ENCODE measurements at regions not wholly inside any gene's neighbourhood (a gene's known extent, or its start where the extent isn't known, plus 50 kb on each side); places are given as distances from the start of the nearest gene placed in this dataset.

- no peak for TF ChIP-seq CTCF (IDR thresholded peaks at IDR 0.05)
- DNase-seq, result no peak
- Histone ChIP-seq H4K20me1 (ENCODE audit: insufficient read depth, low read length) (no peaks in the 10 kb centered on the region), H3K79me2 (ENCODE audit: insufficient read depth, low read length) (no peaks in the 10 kb centered on the region), H3K4me1 (ENCODE audit: control insufficient read depth in 1 of 2, insufficient read depth in 2 of 2, low read length in 2 of 2) (no peaks in the 10 kb centered on the region), H3K4me2 (replicated peaks; ENCODE audit: extremely low read depth, low read length, poor library complexity, severe bottlenecking) (no peak overlapping the region), H3K27ac (ENCODE audit: low read depth in 1 of 2, low read length in 2 of 2) (no peak overlapping the region), H3K9ac (ENCODE audit: insufficient read depth, low read length, poor library complexity, severe bottlenecking) (no peak overlapping the region), H2AFZ (ENCODE audit: insufficient read depth, low read depth, low read length, poor library complexity, severe bottlenecking) (no peak overlapping the region), H3K27me3 (ENCODE audit: control insufficient read depth in 2 of 2, insufficient read depth in 2 of 2, low read length in 2 of 2) (no peaks in the 10 kb centered on the region), H3K9me3 (replicated peaks in 1 of 2; ENCODE audit: control insufficient read depth in 1 of 2, insufficient read depth in 1 of 2, low read length in 2 of 2) (peaks cover 13% of the 10 kb centered on the region in 2 donors), H3K4me3 (replicated peaks in 1 of 3; ENCODE audit: low read depth in 2 of 3, low read length in 3 of 3) (no peak overlapping the region), H3K36me3 (replicated peaks in 1 of 2; ENCODE audit: control insufficient read depth in 1 of 2, insufficient read depth in 2 of 2, low read length in 2 of 2) (no peaks in the 10 kb centered on the region)
- H3K4me1 Mint-ChIP-seq, result no peaks in the 10 kb centered on the region
- H3K4me3 Mint-ChIP-seq, result no peak overlapping the region
- intact Hi-C loops (cut with micrococcal nuclease), result no loop called here
- H3K36me3 Mint-ChIP-seq, result no peaks in the 10 kb centered on the region
- H3K27ac Mint-ChIP-seq, result no peak overlapping the region
- H3K27me3 Mint-ChIP-seq (ENCODE audit: low read depth in 3 of 3), result peaks cover 0 to 2% (median 0%) of the 10 kb centered on the region in 3 donors
- peaks cover 4 to 15% (median 13%) of the 10 kb centered on the region in 7 donors for H3K9me3 Mint-ChIP-seq
These were observed 342.7 kb downstream of the TBC1D4 start for GRCh38 chr13:75139291-75139690.

- Histone ChIP-seq H3K27me3 (ENCODE audit: control insufficient read depth in 2 of 2, insufficient read depth in 2 of 2, low read length in 2 of 2) (no peaks in the 10 kb centered on the region), H4K20me1 (ENCODE audit: insufficient read depth, low read length) (no peaks in the 10 kb centered on the region), H3K4me1 (ENCODE audit: control insufficient read depth in 1 of 2, insufficient read depth in 2 of 2, low read length in 2 of 2) (no peaks in the 10 kb centered on the region), H3K9me3 (replicated peaks in 1 of 2; ENCODE audit: control insufficient read depth in 1 of 2, insufficient read depth in 1 of 2, low read length in 2 of 2) (peaks cover 13% of the 10 kb centered on the region in 2 donors), H3K27ac (ENCODE audit: low read depth in 1 of 2, low read length in 2 of 2) (no peak overlapping the region), H3K4me3 (replicated peaks in 1 of 3; ENCODE audit: low read depth in 2 of 3, low read length in 3 of 3) (no peak overlapping the region), H3K4me2 (replicated peaks; ENCODE audit: extremely low read depth, low read length, poor library complexity, severe bottlenecking) (no peak overlapping the region), H3K9ac (ENCODE audit: insufficient read depth, low read length, poor library complexity, severe bottlenecking) (no peak overlapping the region), H2AFZ (ENCODE audit: insufficient read depth, low read depth, low read length, poor library complexity, severe bottlenecking) (no peak overlapping the region), H3K79me2 (ENCODE audit: insufficient read depth, low read length) (no peaks in the 10 kb centered on the region), H3K36me3 (replicated peaks in 1 of 2; ENCODE audit: control insufficient read depth in 1 of 2, insufficient read depth in 2 of 2, low read length in 2 of 2) (no peaks in the 10 kb centered on the region)
- H3K27me3 Mint-ChIP-seq (ENCODE audit: low read depth in 3 of 3), result no peaks in the 10 kb centered on the region
- H3K36me3 Mint-ChIP-seq, result no peaks in the 10 kb centered on the region
- TF ChIP-seq CTCF (IDR thresholded peaks at IDR 0.05), result no peak
- peaks cover 10 to 20% (median 15%) of the 10 kb centered on the region in 7 donors for H3K9me3 Mint-ChIP-seq
- intact Hi-C loops (cut with micrococcal nuclease), result no loop called here
- 93% methylated on average over 2 of the region's 3 CpGs for WGBS (ENCODE audit: insufficient coverage)
- no peak overlapping the region for H3K27ac Mint-ChIP-seq
- H3K4me1 Mint-ChIP-seq, result no peaks in the 10 kb centered on the region
- no peak for DNase-seq
- no peak overlapping the region for H3K4me3 Mint-ChIP-seq
These were observed 343.9 kb downstream of the TBC1D4 start for GRCh38 chr13:75137911-75138571.

Data from CD14-positive monocyte (primary cell).